GM12891 (cell line): ENCODE measurements at regions not wholly inside any gene's neighbourhood (a gene's known extent, or its start where the extent isn't known, plus 50 kb on each side); places are given as distances from the start of the nearest gene placed in this dataset.
"Not testable (repeated sequence)": the region's sequence is repeated elsewhere in the genome, so short reads cannot be mapped to it uniquely, and the experiment has no call there.

ENCODE experiments used
- DNase-seq: peaks from one replicate; pipeline ENCODE4 v3.0.0; 2011; ENCODE audit warnings: low spot score; ENCODE audit not compliant: insufficient read length
- FAIRE-seq: peaks from 2 replicates; lab custom pipeline; 2011; peaks lifted over from hg19 to GRCh38; lab: Jason Lieb, UNC
- PAX5 ChIP-seq: IDR thresholded peaks from 2 replicates; pipeline ENCODE4 v1.6.1; 2011; ENCODE audit warnings: low read length, moderate library complexity, mild to moderate bottlenecking; ENCODE audit not compliant: insufficient read depth, severe bottlenecking
- POLR2A ChIP-seq: IDR thresholded peaks from 2 replicates; pipeline ENCODE4 v1.6.1; 2011; ENCODE audit warnings: low read depth, low read length, control low read depth
- POLR2AphosphoS5 ChIP-seq: IDR thresholded peaks from 2 replicates; pipeline ENCODE4 v1.6.1; 2011; ENCODE audit warnings: low read depth, low read length, control low read depth
- POU2F2 ChIP-seq: IDR thresholded peaks from 2 replicates; pipeline ENCODE4 v1.6.1; 2011; ENCODE audit warnings: low read depth, mild to moderate bottlenecking, control low read depth, low read length, moderate library complexity
- SPI1 ChIP-seq: IDR thresholded peaks from 2 replicates; pipeline ENCODE4 v1.6.1; 2011; ENCODE audit warnings: low read depth, low read length, control low read depth
- TAF1 ChIP-seq: IDR thresholded peaks from 2 replicates; pipeline ENCODE4 v1.6.1; 2011; ENCODE audit warnings: low read depth, low read length, control low read depth

DNA sequence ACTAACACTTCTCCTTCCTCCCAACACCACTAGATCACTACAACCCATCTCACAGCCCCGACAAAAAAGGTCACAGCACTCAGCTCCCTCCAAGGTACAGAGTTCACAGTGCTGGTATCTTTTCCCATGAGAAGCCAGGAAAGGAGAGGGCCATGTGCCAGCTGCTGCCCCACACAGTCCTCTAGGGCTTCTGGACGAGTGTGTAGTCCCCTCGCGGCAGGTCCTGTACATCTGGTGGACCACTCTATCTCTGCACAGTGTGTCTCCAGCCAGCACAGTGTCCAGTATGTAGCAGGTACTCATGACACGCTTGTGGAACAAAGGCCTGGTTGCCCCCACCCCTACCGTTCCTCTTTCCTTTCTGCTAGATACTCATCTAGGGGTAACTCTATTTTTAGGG, 134.4 kb upstream of the FOXN3 start:
- TF ChIP-seq POLR2A: no peak
- TF ChIP-seq SPI1: no peak
- TF ChIP-seq TAF1: no peak
- TF ChIP-seq PAX5: no peak
- no peak for TF ChIP-seq POU2F2
- no peak for TF ChIP-seq POLR2AphosphoS5
- DNase-seq (no peak), FAIRE-seq (no peak)

- DNase-seq (no peak), FAIRE-seq (no peak)
- TF ChIP-seq SPI1: no peak
- TF ChIP-seq PAX5: no peak
- no peak for TF ChIP-seq POU2F2
- TF ChIP-seq TAF1: no peak
- TF ChIP-seq POLR2AphosphoS5: no peak
- no peak for TF ChIP-seq POLR2A
Observed at GRCh38 chr14:89550821-89551220, 133.8 kb upstream of the FOXN3 start.

DNA sequence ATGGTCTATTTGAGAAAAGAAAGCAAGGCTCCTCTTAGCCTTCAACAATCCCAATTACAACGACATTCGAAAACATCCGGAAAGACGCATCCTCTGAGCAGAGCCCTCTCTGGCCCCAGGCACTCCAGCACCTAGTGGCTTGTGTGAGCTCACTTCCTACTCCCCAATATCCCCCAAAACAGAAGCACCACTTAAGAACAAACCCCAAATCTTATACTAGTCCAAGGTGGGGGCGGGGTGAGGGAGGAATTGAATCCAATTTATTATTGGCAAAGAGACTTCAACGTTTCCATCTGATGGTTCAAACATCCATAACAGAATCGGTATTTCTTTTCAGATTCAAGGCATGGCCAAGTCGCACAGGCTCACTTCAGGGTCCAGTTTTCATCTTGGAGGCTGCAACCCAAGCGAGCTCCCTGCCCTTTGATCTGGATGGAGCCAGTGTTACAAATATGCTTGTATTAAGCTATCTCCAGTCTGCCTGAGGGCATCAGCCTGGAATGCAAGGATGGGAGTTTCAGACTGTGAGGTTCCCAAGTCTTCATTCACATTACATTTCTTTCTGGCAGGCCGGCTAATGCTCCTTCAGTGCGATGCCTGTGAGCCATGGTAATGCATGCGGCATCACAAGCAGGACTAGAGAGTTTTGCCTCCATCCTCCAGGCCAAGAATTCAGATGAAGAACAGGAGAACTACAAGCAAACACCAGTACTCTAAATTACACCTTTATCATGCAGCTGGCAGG, 132.5 kb upstream of the FOXN3 start:
- TF ChIP-seq POU2F2 (no peak), POLR2AphosphoS5 (no peak), TAF1 (no peak)
- FAIRE-seq: no peak
- DNase-seq: no peak

DNA sequence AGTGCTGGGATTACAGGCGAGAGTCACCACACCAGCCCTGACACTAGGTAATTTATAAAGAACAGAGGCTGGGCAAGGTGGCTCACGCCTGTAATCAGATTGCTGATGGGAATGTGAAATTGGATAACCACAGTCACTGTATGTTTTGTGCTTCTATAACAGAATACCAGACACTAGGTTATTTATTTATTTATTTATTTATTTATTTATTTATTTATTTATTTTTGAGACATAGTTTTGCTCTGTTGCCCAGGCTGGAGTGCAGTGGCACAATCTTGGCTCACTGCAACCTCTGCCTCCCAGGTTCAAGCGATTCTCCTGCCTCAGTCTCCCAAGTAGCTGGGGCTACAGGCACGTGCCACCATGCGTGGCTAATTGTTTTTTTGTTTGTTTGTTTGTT, 130.0 kb upstream of the FOXN3 start:
- not testable (repeated sequence) for FAIRE-seq, DNase-seq

DNA sequence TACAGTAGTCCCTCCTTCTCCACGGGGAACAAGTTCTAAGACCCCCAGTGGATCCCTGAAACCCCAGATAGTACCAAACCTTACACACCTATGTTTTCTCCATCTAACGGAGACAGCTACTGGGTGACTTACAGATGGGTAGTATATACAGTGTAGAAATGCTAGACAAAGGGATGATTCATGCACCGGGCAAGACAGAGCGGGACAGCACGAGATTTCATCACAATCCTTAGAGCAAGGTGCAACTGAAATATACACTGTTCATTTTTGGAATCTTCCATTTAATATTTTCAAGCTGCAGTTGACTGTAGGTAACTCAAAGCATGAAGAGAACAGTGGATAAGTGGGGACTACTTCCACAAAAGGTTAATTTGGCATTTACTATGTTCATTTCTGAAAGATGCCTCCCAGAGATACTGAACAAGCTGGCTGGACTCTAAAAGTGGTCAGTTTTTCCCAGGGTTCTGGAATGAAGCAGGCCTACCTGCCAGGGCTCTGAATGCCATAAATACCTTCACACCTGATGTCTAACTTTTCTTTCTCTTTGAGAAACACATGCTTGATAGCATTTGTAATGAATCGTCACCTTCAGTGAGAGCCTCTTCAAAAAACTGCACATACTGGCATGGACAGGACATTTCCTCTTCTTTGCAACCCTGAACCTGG, 127.7 kb upstream of the FOXN3 start:
- FAIRE-seq: no peak
- no peak for TF ChIP-seq PAX5
- no peak for TF ChIP-seq SPI1
- TF ChIP-seq POU2F2: no peak
- no peak for TF ChIP-seq POLR2A
- no peak for TF ChIP-seq TAF1
- TF ChIP-seq POLR2AphosphoS5: no peak
- DNase-seq: no peak

- TF ChIP-seq TAF1: no peak
- TF ChIP-seq POLR2AphosphoS5: no peak
- TF ChIP-seq PAX5: no peak
- TF ChIP-seq POU2F2: no peak
- no peak for TF ChIP-seq POLR2A
- no peak for TF ChIP-seq SPI1
- DNase-seq (no peak), FAIRE-seq (no peak)
Observed at GRCh38 chr14:89543425-89543790, 126.4 kb upstream of the FOXN3 start.

DNA sequence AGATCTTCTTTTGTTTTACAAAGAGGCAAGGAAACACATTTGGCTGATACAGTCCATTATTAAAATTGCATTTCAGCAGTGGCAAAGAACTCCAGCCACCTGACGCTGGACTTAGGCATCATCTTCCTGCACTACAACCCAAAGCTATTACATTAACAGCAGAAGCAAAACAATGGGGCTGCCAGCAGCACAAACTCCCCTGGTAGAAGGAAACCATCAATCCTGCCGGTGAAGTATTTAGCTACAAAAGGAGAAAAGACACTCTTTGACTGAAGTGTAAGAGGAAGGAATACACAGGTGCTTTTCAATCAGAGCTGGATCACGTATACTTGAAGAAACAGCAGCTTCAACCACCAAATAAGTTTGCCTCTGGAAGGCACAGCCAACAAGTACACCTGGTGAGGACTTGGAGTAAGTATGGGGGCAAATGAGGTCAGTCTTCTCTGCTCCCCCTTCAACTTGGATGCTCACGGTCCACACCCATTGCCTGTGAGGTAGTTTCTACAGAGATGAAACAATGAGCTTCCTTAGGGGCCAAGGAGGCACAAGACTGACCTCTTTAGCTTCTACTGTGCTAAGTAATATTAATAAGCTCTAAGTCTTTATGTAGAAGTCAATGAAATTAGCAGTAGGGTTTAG, 125.9 kb upstream of the FOXN3 start:
- FAIRE-seq (no peak), DNase-seq (no peak)
- TF ChIP-seq POLR2A (no peak), TAF1 (no peak), POU2F2 (no peak), POLR2AphosphoS5 (no peak), SPI1 (no peak), PAX5 (no peak)

DNA sequence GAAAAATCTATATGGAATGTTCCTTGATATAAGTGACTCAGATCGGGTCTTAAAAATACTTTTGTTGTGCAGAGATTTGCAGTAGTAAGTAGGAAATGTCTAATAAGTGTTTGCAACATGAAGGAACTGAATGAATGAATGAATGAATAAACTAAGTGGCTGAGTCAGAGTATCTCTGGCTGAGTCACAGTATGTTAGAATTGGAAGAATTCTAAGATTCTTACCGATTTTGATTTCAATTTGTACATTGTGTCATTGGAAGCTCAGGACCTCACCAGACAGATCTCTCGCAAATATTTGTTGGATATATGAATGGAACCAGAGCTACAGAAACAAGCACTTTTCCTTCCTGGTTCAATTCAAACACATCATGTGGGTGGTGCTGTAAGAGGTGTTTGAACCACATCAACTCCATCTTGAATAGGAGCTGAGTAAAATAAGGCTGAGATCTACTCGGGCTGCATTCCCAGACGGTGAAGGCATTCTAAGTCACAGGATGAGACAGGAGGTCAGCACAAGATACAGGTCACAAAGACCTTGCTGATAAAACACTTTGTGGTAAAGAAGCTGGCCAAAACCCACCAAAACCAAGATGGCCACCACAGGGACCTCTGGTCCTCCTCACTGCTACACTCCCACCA, 123.9 kb upstream of the FOXN3 start:
- no peak for DNase-seq
- no peak for FAIRE-seq
- TF ChIP-seq SPI1: no peak

DNA sequence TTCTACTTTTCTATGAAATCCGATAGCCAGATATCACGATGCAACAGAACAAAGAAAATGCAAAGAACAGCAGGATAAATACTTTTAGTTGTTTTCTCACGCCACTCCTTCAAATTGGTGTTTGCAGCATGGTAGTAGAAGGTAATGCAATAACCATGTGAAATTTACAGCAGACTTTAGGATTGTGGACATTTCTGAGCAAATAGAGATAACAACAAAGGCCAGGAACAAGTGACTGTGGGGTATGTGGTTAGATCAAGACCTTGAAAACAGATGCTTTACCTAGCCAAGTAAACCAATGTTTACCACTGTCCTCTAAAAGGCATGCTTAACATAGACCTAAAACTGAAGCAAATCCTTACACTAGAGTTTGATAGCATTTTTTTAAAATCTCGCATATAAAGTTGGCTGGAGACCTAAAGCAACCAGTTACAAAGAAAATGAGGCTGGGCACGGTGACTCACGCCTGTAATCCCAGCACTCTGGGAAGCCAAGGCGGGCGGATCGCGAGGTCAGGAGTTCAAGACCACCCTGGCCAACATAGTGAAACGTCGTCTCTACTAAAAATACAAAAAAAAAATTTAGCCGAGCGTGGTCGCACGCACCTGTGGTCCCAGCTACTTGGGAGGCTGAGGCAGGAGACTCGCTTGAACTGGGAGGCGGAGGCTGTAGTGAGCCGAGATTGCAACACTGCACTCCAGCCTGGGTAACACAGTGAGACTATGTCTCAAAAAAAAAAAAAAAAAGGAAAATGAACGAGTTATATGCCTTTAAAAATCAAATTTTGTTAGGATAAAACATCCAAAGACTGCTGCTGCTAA, 123.2 kb upstream of the FOXN3 start:
- TF ChIP-seq SPI1 (no peak), POLR2A (no peak), POLR2AphosphoS5 (no peak), PAX5 (no peak), POU2F2 (no peak), TAF1 (no peak)
- FAIRE-seq (no peak), DNase-seq (no peak)

DNA sequence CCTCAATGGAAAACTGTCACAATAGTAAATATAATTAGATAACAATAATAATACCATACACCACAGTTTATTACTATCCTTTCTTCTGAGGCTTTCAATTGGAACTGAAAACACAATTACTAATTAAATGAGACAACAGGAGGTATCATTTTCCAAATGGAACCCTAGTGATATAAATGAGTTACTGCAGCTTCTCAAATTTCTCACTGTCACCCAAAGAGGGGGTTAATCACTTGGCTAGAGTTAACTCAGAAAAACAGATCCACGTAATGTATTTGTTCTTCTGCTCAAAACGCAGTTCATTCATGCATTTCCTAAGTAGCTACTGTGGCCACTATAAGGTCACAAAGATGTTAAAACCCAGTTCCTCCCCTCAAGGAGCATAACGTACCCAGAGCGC, 120.9 kb upstream of the FOXN3 start:
- DNase-seq: no peak
- no peak for FAIRE-seq
- TF ChIP-seq POLR2A: no peak
- no peak for TF ChIP-seq PAX5
- no peak for TF ChIP-seq POLR2AphosphoS5
- TF ChIP-seq TAF1: no peak
- TF ChIP-seq POU2F2: no peak
